Calu3 (cell line): ENCODE measurements at regions not wholly inside any gene's neighbourhood (a gene's known extent, or its start where the extent isn't known, plus 50 kb on each side); places are given as distances from the start of the nearest gene placed in this dataset.

Experiments used
- BruUV-seq: library from RNA; stranded (reverse); fragments of 400-500 nt; replicated peaks from 2 replicates; lab custom pipeline; 2021; lab: Mats Ljungman, UMichigan
- CTCF ChIA-PET: fragments of 300-600 bp; sonication (Branson Sonifier 250); formaldehyde crosslinking; loops from one replicate; lab custom pipeline; 2022; ENCODE audit warnings: antibody characterized with exemption; lab: Charles Lee
- DNase-seq: peaks from one replicate; pipeline ENCODE4 v3.0.0; 2022
- H3K27ac Mint-ChIP-seq: one replicate; pipeline ENCODE4 v1.8.0; 2022; ENCODE audit warnings: mixed read lengths; ENCODE audit not compliant: unreplicated experiment
- H3K27me3 Mint-ChIP-seq: one replicate; pipeline ENCODE4 v1.8.0; 2022; ENCODE audit warnings: mixed read lengths; ENCODE audit not compliant: unreplicated experiment
- H3K36me3 Mint-ChIP-seq: one replicate; pipeline ENCODE4 v1.8.0; 2022; ENCODE audit warnings: mild to moderate bottlenecking, moderate library complexity, mixed read lengths; ENCODE audit not compliant: insufficient read depth, unreplicated experiment
- H3K4me1 Mint-ChIP-seq: one replicate; pipeline ENCODE4 v1.8.0; 2022; ENCODE audit warnings: mild to moderate bottlenecking, low read depth, mixed read lengths; ENCODE audit not compliant: unreplicated experiment
- H3K4me3 Mint-ChIP-seq: one replicate; pipeline ENCODE4 v1.8.0; 2022; ENCODE audit warnings: mild to moderate bottlenecking, low read depth, moderate library complexity, mixed read lengths; ENCODE audit not compliant: unreplicated experiment
- H3K9me3 Mint-ChIP-seq: one replicate; pipeline ENCODE4 v1.8.0; 2022; ENCODE audit warnings: low read depth, mixed read lengths; ENCODE audit not compliant: unreplicated experiment
- intact Hi-C: fragments of 100-400 bp; cut with micrococcal nuclease; formaldehyde crosslinking; loops from one replicate; pipeline ENCODE4 v1.10.0; 2022; ENCODE audit not compliant: unreplicated experiment
- TF ChIP-seq, protein P1 (sequence below): fragments of 200-600 bp; IDR thresholded peaks from one replicate; pipeline ENCODE4 v1.8.0; 2022; ENCODE audit warnings: antibody characterized with exemption; ENCODE audit not compliant: unreplicated experiment

DNA sequence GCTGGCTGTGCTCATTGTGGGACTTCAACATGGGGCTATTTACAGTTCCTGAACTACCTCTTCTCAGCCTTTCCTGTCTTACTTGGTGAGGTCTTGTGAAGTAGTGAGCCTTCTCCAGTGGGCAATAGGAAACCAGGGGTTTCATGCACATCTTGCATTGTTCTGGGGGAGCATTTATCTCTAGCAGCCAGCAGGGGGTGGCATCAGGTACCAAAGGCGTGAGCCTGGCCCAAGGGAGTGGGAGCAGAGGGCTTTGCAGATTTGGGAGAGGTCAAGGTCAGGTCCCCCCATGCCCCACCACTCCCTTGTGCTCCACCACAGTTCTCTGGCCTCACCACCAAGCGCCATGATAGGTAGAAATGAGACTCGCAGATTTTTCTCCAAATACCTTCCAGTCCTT, 85.4 kb upstream of the NPTX2 start:
- no peaks in the 10 kb centered on the region for H3K9me3 Mint-ChIP-seq
- peaks cover 78% of the 10 kb centered on the region for H3K27me3 Mint-ChIP-seq
- no TSS peak for BruUV-seq
- TF ChIP-seq, protein P1, sequence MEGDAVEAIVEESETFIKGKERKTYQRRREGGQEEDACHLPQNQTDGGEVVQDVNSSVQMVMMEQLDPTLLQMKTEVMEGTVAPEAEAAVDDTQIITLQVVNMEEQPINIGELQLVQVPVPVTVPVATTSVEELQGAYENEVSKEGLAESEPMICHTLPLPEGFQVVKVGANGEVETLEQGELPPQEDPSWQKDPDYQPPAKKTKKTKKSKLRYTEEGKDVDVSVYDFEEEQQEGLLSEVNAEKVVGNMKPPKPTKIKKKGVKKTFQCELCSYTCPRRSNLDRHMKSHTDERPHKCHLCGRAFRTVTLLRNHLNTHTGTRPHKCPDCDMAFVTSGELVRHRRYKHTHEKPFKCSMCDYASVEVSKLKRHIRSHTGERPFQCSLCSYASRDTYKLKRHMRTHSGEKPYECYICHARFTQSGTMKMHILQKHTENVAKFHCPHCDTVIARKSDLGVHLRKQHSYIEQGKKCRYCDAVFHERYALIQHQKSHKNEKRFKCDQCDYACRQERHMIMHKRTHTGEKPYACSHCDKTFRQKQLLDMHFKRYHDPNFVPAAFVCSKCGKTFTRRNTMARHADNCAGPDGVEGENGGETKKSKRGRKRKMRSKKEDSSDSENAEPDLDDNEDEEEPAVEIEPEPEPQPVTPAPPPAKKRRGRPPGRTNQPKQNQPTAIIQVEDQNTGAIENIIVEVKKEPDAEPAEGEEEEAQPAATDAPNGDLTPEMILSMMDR = no peak
- no peaks in the 10 kb centered on the region for H3K36me3 Mint-ChIP-seq
- CTCF ChIA-PET = no interaction called here
- intact Hi-C loops = no loop called here
- DNase-seq = no peak
- no peaks in the 10 kb centered on the region for H3K4me1 Mint-ChIP-seq
- H3K27ac Mint-ChIP-seq = no peak overlapping the region
- H3K4me3 Mint-ChIP-seq = no peak overlapping the region

DNA sequence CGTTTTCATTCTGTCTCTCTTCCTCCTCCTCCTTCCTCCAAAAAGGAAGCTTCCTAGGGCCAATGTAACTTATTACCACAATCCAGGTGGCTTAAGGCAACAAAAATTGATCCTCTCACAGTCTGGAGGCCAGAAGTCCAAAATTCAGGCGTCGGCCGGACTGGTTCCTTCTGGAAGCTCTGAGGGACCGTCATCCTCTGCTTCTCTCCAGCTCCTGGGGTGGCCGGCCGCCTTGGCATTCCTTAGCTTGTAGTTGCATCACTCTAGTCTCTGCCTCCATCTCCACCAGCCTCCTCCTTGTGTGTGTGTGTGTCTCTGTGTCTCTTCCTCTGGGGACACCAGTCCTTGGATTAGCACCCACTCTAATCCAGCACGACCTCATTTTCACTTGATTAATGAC, 89.0 kb upstream of the NPTX2 start:
- CTCF ChIA-PET = interaction anchor here (0.7 kb wide), 1 partner anchor 213 kb away, joined by 3 read pairs; no protein-coding TSS in a partner anchor
- H3K9me3 Mint-ChIP-seq = no peaks in the 10 kb centered on the region
- BruUV-seq = no TSS peak
- intact Hi-C loops = no loop called here
- H3K27ac Mint-ChIP-seq = no peak overlapping the region
- H3K27me3 Mint-ChIP-seq = peaks cover 71% of the 10 kb centered on the region
- no peaks in the 10 kb centered on the region for H3K4me1 Mint-ChIP-seq
- H3K36me3 Mint-ChIP-seq = no peaks in the 10 kb centered on the region
- H3K4me3 Mint-ChIP-seq = no peak overlapping the region
- DNase-seq = no peak
- TF ChIP-seq, protein P1 = no peak

DNA sequence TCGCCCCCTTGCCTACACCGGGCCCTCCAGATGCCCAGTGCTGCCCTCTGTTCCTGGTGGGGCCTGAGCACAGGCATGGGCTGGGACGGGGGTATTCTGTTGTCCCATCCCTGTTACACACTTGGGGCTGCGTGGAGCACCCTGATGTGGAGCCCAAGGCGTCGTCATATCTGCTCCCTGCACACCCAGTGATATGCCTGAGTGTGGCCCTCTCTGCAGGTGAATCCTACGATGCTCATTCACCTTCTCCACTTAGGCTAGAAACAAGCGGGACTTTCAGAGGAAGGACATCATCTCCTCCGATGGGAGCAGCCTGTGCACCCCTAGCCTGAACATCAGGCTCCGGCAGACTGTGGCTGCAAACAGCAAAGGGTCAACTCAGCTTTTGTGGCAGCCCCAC, 91.0 kb upstream of the NPTX2 start:
- BruUV-seq = no TSS peak
- H3K36me3 Mint-ChIP-seq = no peaks in the 10 kb centered on the region
- no peaks in the 10 kb centered on the region for H3K4me1 Mint-ChIP-seq
- CTCF ChIA-PET = no interaction called here
- H3K27ac Mint-ChIP-seq = no peak overlapping the region
- peaks cover 75% of the 10 kb centered on the region for H3K27me3 Mint-ChIP-seq
- DNase-seq = no peak
- intact Hi-C loops = no loop called here
- H3K9me3 Mint-ChIP-seq = no peaks in the 10 kb centered on the region
- H3K4me3 Mint-ChIP-seq = no peak overlapping the region
- TF ChIP-seq, protein P1 = no peak

DNA sequence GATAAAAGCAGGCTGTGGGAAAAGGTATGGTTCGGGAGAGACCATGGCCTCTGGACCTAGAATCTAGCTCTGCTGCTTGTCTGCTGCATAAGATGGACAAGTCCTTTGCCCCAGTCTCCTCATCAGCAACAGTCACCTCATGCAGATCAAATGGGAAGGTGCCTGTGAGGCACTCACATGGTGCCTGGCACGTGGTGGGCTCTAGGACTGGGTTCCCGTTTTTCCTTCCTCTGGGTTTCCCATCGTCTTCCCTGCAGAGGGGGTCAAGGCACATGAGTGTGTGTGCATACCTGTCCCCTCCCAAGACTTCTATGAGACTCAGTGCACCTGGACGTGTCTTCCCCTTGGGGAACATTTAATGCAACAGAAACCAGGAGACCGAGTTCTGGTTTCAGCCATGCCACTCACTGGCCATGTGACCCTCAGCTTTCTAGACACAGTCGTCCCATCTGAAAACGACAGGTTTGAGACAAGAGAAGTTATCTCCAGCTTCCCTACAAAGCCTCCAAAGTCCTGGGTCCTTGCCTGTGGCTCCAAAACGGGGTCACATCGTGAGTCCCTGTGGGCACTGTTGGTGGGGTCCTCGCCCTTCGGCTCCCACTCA, 95.9 kb upstream of the NPTX2 start:
- Mint-ChIP-seq H3K27ac (no peak overlapping the region), H3K36me3 (no peaks in the 10 kb centered on the region), H3K27me3 (peaks cover 35% of the 10 kb centered on the region), H3K4me3 (no peak overlapping the region), H3K9me3 (no peaks in the 10 kb centered on the region), H3K4me1 (no peaks in the 10 kb centered on the region)
- TF ChIP-seq, protein P1 = no peak
- no TSS peak for BruUV-seq
- intact Hi-C loops = no loop called here
- no peak for DNase-seq
- CTCF ChIA-PET = no interaction called here
